ENCODE measurements at regions not wholly inside any gene's neighbourhood (a gene's known extent, or its start where the extent isn't known, plus 50 kb on each side); places are given as distances from the start of the nearest gene placed in this dataset.

GRCh38 chr11:36746886-36747710 is 149.1 kb upstream of the RAG2 start:
- intact Hi-C loops (cut with DNase I), result loop anchor here in 1 of 2 donors (5.0 to 10.0 kb wide), 2 partner anchors 45 to 182 kb away; partner anchors contain the start of gene RAG1
- H3K4me3 ChIP-seq, result no peak overlapping the region
- peaks cover 0 to 14% of the 10 kb centered on the region in 2 donors for H3K27me3 ChIP-seq
- ATAC-seq, result peak; percentile 100
- peak; percentile 74 to 94 (median 81) for DNase-seq
- no peak overlapping the region for H3K27ac ChIP-seq
- TF ChIP-seq CTCF (IDR thresholded peaks at IDR 0.05), result peak; percentile 94
- no peaks in the 10 kb centered on the region for H3K9me3 ChIP-seq
- peaks cover 0 to 4% of the 10 kb centered on the region in 2 donors for H3K4me1 ChIP-seq
- H3K36me3 ChIP-seq, result no peaks in the 10 kb centered on the region

- intact Hi-C loops (cut with DNase I), result loop anchor here in 1 of 2 donors (5.0 to 10.0 kb wide), 2 partner anchors 42 to 180 kb away; partner anchors contain the start of gene RAG1
- DNase-seq (peak; percentile 34 to 81 (median 60)), ATAC-seq (peak; percentile 75)
- H3K27ac ChIP-seq, result no peak overlapping the region
- no peak overlapping the region for H3K4me3 ChIP-seq
- H3K4me1 ChIP-seq, result peaks cover 0 to 4% of the 10 kb centered on the region in 2 donors
- H3K27me3 ChIP-seq, result peaks cover 0 to 11% of the 10 kb centered on the region in 2 donors
- TF ChIP-seq CTCF (IDR thresholded peaks at IDR 0.05), result peak; percentile 64 to 79
- no peaks in the 10 kb centered on the region for H3K9me3 ChIP-seq
- no peaks in the 10 kb centered on the region for H3K36me3 ChIP-seq
Measured at GRCh38 chr11:36744375-36745168, 146.5 kb upstream of the RAG2 start.

- peaks cover 0 to 4% of the 10 kb centered on the region in 2 donors for H3K4me1 ChIP-seq
- ATAC-seq, result no peak
- intact Hi-C loops (cut with DNase I), result loop anchor here in 1 of 2 donors (10.0 kb wide), 1 partner anchor 178 kb away; the partner anchor contains the start of gene RAG1
Measured at GRCh38 chr11:36743039-36743438, 145.0 kb upstream of the RAG2 start.

GRCh38 chr11:36741515-36741914 is 143.5 kb upstream of the RAG2 start:
- intact Hi-C loops (cut with DNase I), result loop anchor here in 1 of 2 donors (10.0 kb wide), 1 partner anchor 177 kb away; the partner anchor contains the start of gene RAG1
- ATAC-seq, result no peak
- no peak overlapping the region for H3K27ac ChIP-seq
- H3K36me3 ChIP-seq, result no peaks in the 10 kb centered on the region
- DNase-seq, result no peak
- no peak for TF ChIP-seq CTCF (IDR thresholded peaks at IDR 0.05)
- no peak overlapping the region for H3K4me3 ChIP-seq
- H3K9me3 ChIP-seq, result no peaks in the 10 kb centered on the region
- H3K4me1 ChIP-seq, result peaks cover 0 to 4% of the 10 kb centered on the region in 2 donors
- peaks cover 0 to 11% of the 10 kb centered on the region in 2 donors for H3K27me3 ChIP-seq

More at GRCh38 chr11:36743039-36743438, 145.0 kb upstream of the RAG2 start:
- H3K9me3 ChIP-seq, result no peaks in the 10 kb centered on the region
- no peaks in the 10 kb centered on the region for H3K36me3 ChIP-seq
- no peak for TF ChIP-seq CTCF (IDR thresholded peaks at IDR 0.05)
- DNase-seq, result no peak
- H3K27me3 ChIP-seq, result peaks cover 0 to 11% of the 10 kb centered on the region in 2 donors
- H3K4me3 ChIP-seq, result no peak overlapping the region
- H3K27ac ChIP-seq, result no peak overlapping the region
